GM12878 (cell line): ENCODE measurements at regions not wholly inside any gene's neighbourhood (a gene's known extent, or its start where the extent isn't known, plus 50 kb on each side); places are given as distances from the start of the nearest gene placed in this dataset.

Experiments used
- ATAC-seq: fragments of 200-7000 bp; cut with Tn5 transposase; 3 replicates; pipeline ENCODE4 v1.9.1; 2020; ENCODE audit warnings: mild to moderate bottlenecking, moderate library complexity
- BruUV-seq: library from RNA; stranded (reverse); fragments of 400-500 nt; replicated peaks from 2 replicates; lab custom pipeline; 2021; lab: Mats Ljungman, UMichigan
- CTCF ChIA-PET: fragments of 300-600 bp; sonication (Branson Sonifier 250); formaldehyde crosslinking; extraction: SDS; loops from one replicate; lab custom pipeline; 2021; ENCODE audit warnings: inconsistent platforms; lab: Yijun Ruan, JAX
- POLR2A ChIA-PET: fragments of 350-600 bp; formaldehyde crosslinking; extraction: SDS; loops from one replicate; lab custom pipeline; 2021; ENCODE audit warnings: inconsistent platforms; lab: Charles Lee
- RAD21 ChIA-PET: fragments of 300-600 bp; sonication (Branson Sonifier 250); formaldehyde crosslinking; loops from one replicate; lab custom pipeline; 2023; ENCODE audit warnings: antibody characterized with exemption; ENCODE audit not compliant: unreplicated experiment; lab: Charles Lee
- SMC1A ChIA-PET: fragments of 300-600 bp; sonication (Branson Sonifier 250); formaldehyde crosslinking; loops from one replicate; lab custom pipeline; 2023; ENCODE audit not compliant: unreplicated experiment, uncharacterized antibody; lab: Charles Lee
- DNase-seq: peaks from one replicate; pipeline ENCODE4 v3.0.0-alpha.2; 2011; ENCODE audit warnings: low read depth, low spot score
- FAIRE-seq: peaks from 3 replicates; lab custom pipeline; 2011; peaks lifted over from hg19 to GRCh38; lab: Jason Lieb, UNC
- H2AFZ ChIP-seq: 2 replicates; pipeline ENCODE4 v1.6.0; 2011; ENCODE audit warnings: low read depth, low read length, control low read depth; ENCODE audit not compliant: control insufficient read depth
- H3K27ac ChIP-seq: 2 replicates; pipeline ENCODE4 v1.5.1; 2011; ENCODE audit warnings: control low read depth; ENCODE audit not compliant: control insufficient read depth, insufficient read depth
- H3K27me3 ChIP-seq, 2 experiments: replicated peaks in 1 of 2; 2 replicates each; pipeline versions ENCODE4 v1.6.0 to v1.6.1; 2011; ENCODE audit warnings: low read length in 1 of 2; ENCODE audit not compliant: control insufficient read depth in 2 of 2, insufficient read depth in 2 of 2
- H3K36me3 ChIP-seq, 2 experiments: 2 replicates each; pipeline ENCODE4 v1.5.1; 2011; ENCODE audit warnings: low read length in 1 of 2; ENCODE audit not compliant: control insufficient read depth in 2 of 2, insufficient read depth in 2 of 2
- H3K4me1 ChIP-seq: 2 replicates; pipeline ENCODE4 v1.6.1; 2011; ENCODE audit warnings: mild to moderate bottlenecking, low read length, moderate library complexity, mixed read lengths; ENCODE audit not compliant: control insufficient read depth, insufficient read depth
- H3K4me2 ChIP-seq: 2 replicates; pipeline ENCODE4 v1.6.0; 2011; ENCODE audit warnings: control low read depth; ENCODE audit not compliant: control insufficient read depth, insufficient read depth
- H3K4me3 ChIP-seq: fragments of 200-600 bp; sonication (generic); 2 replicates; pipeline ENCODE4 v1.5.1; 2016
- H3K79me2 ChIP-seq: 2 replicates; pipeline ENCODE4 v1.6.0; 2011; ENCODE audit warnings: low read length; ENCODE audit not compliant: control insufficient read depth, insufficient read depth
- H3K9ac ChIP-seq: 2 replicates; pipeline ENCODE4 v1.8.0; 2011; ENCODE audit warnings: low read length, control low read depth, mixed read lengths; ENCODE audit not compliant: control insufficient read depth, insufficient read depth
- H3K9me3 ChIP-seq: replicated peaks from 3 replicates; pipeline ENCODE4 v1.5.1; 2011; ENCODE audit warnings: mild to moderate bottlenecking, low read length; ENCODE audit not compliant: control insufficient read depth, insufficient read depth
- H4K20me1 ChIP-seq: 2 replicates; pipeline ENCODE4 v1.6.0; 2011; ENCODE audit not compliant: control insufficient read depth, insufficient read depth
- CEBPB ChIP-seq, 2 experiments: fragments of 150-350 bp in 1 of 2; IDR thresholded peaks; 2 replicates each; pipeline ENCODE4 v1.6.1; 2012 to 2014; ENCODE audit warnings: low read depth in 2 of 2, low read length in 2 of 2, borderline replicate concordance in 1 of 2, inconsistent platforms in 1 of 2
- MLLT1 ChIP-seq: fragments of 450-650 bp; IDR thresholded peaks from 2 replicates; pipeline ENCODE4 v1.6.1; 2016; ENCODE audit warnings: mild to moderate bottlenecking
- PRDM15 ChIP-seq: fragments of 450-650 bp; formaldehyde crosslinking; IDR thresholded peaks from 2 replicates; pipeline ENCODE4 v1.4.0; 2020; ENCODE audit warnings: mild to moderate bottlenecking, moderate library complexity
- SREBF2 ChIP-seq: IDR thresholded peaks from 2 replicates; pipeline ENCODE4 v1.6.1; 2012; ENCODE audit warnings: mild to moderate bottlenecking, low read length
- USF1 ChIP-seq: IDR thresholded peaks from 2 replicates; pipeline ENCODE4 v1.6.1; 2011; ENCODE audit warnings: borderline replicate concordance, low read depth, mild to moderate bottlenecking, moderate library complexity, mixed read lengths, low read length; ENCODE audit not compliant: insufficient read depth; ENCODE audit errors: extremely low read length
- WGBS: methylation state at CpG from one replicate; pipeline ENCODE4 v1.1.6; 2016; ENCODE audit warnings: low lambda C conversion rate; ENCODE audit not compliant: insufficient replicate concordance, insufficient coverage; ENCODE audit errors: missing lambda C conversion rate; 5-methylcytosine and 5-hydroxymethylcytosine counted together
- in situ Hi-C: fragments of 300-500 bp; cut with MboI; formaldehyde crosslinking; loops from 9 replicates; pipeline ENCODE4 v1.14.3; 2018; ENCODE audit warnings: mixed read lengths
- intact Hi-C: fragments of 100-400 bp; cut with micrococcal nuclease; formaldehyde crosslinking; loops from one replicate; pipeline ENCODE4 v1.14.2; 2022; ENCODE audit not compliant: unreplicated experiment

GRCh38 chr9:105984714-105985113 is 290.4 kb downstream of the TMEM38B start:
- Histone ChIP-seq H3K27ac (no peak overlapping the region), H3K79me2 (no peaks in the 10 kb centered on the region), H3K9me3 (no peaks in the 10 kb centered on the region), H3K9ac (no peak overlapping the region), H3K36me3 (no peaks in the 10 kb centered on the region), H3K4me2 (no peak overlapping the region), H2AFZ (no peak overlapping the region), H3K4me1 (no peaks in the 10 kb centered on the region), H3K4me3 (no peak overlapping the region), H4K20me1 (no peaks in the 10 kb centered on the region), H3K27me3 (no peaks in the 10 kb centered on the region; a peak in 1 of 4 replicates)
- RAD21 ChIA-PET = no interaction called here
- no peak for DNase-seq
- BruUV-seq = no TSS peak
- no peak for FAIRE-seq
- WGBS = 30% methylated on average over 2 of the region's 2 CpGs
- no peak for ATAC-seq
- intact Hi-C loops (no loop called here), in situ Hi-C loops (no loop called here)
- CTCF ChIA-PET = no interaction called here
- no peak for TF ChIP-seq CEBPB (IDR thresholded peaks at IDR 0.05; ENCODE audit: borderline replicate concordance in 1 of 2, low read depth in 2 of 2, low read length in 2 of 2)
- no peak for TF ChIP-seq SREBF2
- POLR2A ChIA-PET = interaction anchor here (0.7 kb wide), 1 partner anchor 303 kb away, joined by 3 read pairs; no protein-coding TSS in a partner anchor
- SMC1A ChIA-PET = no interaction called here

- no peak for DNase-seq
- no peaks in the 10 kb centered on the region for H3K36me3 ChIP-seq
- peaks cover 0 to 2% of the 10 kb centered on the region in 2 experiments; a peak in 3 of 4 replicates for H3K27me3 ChIP-seq
- ChIA-PET CTCF (no interaction called here), RAD21 (no interaction called here), SMC1A (interaction anchor here (1.1 kb wide), 1 partner anchor 8 kb away, joined by 3 read pairs; no protein-coding TSS in a partner anchor)
- FAIRE-seq = no peak
- whole genome bisulfite sequencing = 19% methylated on average over 9 of the region's 9 CpGs
- BruUV-seq = no TSS peak
- no peak for ATAC-seq
- H2AFZ ChIP-seq = no peak overlapping the region
- H3K4me3 ChIP-seq = no peak overlapping the region
- H3K9me3 ChIP-seq = no peaks in the 10 kb centered on the region
- no peaks in the 10 kb centered on the region for H3K79me2 ChIP-seq
- TF ChIP-seq PRDM15 (CRISPR knock-in tag) = no peak
- no peak for TF ChIP-seq MLLT1
- no peak for TF ChIP-seq USF1
- TF ChIP-seq, all 136 proteins: peak for 0
- H3K4me1 ChIP-seq = no peaks in the 10 kb centered on the region
- in situ Hi-C loops (no loop called here), intact Hi-C loops (no loop called here)
- H3K4me2 ChIP-seq = no peak overlapping the region
- H3K27ac ChIP-seq = no peak overlapping the region
- H4K20me1 ChIP-seq = no peaks in the 10 kb centered on the region
- POLR2A ChIA-PET = no interaction called here
- H3K9ac ChIP-seq = no peak overlapping the region
Observed at GRCh38 chr9:105993116-105993854, 298.9 kb downstream of the TMEM38B start.
